Fibroblast of skin of abdomen (primary cell): ENCODE measurements at regions not wholly inside any gene's neighbourhood (a gene's known extent, or its start where the extent isn't known, plus 50 kb on each side); places are given as distances from the start of the nearest gene placed in this dataset.
"Not testable (repeated sequence)": the region's sequence is repeated elsewhere in the genome, so short reads cannot be mapped to it uniquely, and the experiment has no call there.

Experiments
- DNase-seq: peaks from one replicate; pipeline ENCODE4 v3.0.0-alpha.2; 2013

- DNase-seq, result not testable (repeated sequence)
Observed at GRCh38 chr6:57989520-57990080, 672.2 kb downstream of the PRIM2 start.

GRCh38 chr6:57998858-57999619, 681.6 kb downstream of the PRIM2 start:
- DNase-seq, result not testable (repeated sequence)

GRCh38 chr6:58000233-58000632, 682.8 kb downstream of the PRIM2 start:
- DNase-seq, result not testable (repeated sequence)

GRCh38 chr6:58003417-58004167, 686.2 kb downstream of the PRIM2 start:
- not testable (repeated sequence) for DNase-seq

GRCh38 chr6:58007334-58008000, 690.0 kb downstream of the PRIM2 start:
- DNase-seq, result not testable (repeated sequence)

- not testable (repeated sequence) for DNase-seq
Observed at GRCh38 chr6:58008001-58008335, 690.5 kb downstream of the PRIM2 start.

- DNase-seq, result not testable (repeated sequence)
Observed at GRCh38 chr6:58011954-58012600, 694.6 kb downstream of the PRIM2 start.

GRCh38 chr6:58016614-58017013, 699.2 kb downstream of the PRIM2 start:
- not testable (repeated sequence) for DNase-seq

GRCh38 chr6:58028188-58028587, 710.8 kb downstream of the PRIM2 start:
- DNase-seq, result not testable (repeated sequence)

GRCh38 chr6:58038213-58038612, 720.8 kb downstream of the PRIM2 start:
- DNase-seq, result not testable (repeated sequence)

GRCh38 chr6:58046584-58046983, 729.2 kb downstream of the PRIM2 start:
- DNase-seq, result not testable (repeated sequence)

GRCh38 chr6:58047389-58047788, 730.0 kb downstream of the PRIM2 start:
- not testable (repeated sequence) for DNase-seq

GRCh38 chr6:58047865-58048264, 730.4 kb downstream of the PRIM2 start:
- DNase-seq, result not testable (repeated sequence)

- DNase-seq, result not testable (repeated sequence)
Observed at GRCh38 chr6:58055465-58056176, 738.2 kb downstream of the PRIM2 start.

- peak; percentile 7 for DNase-seq
Observed at GRCh38 chr6:58059701-58060100, 742.3 kb downstream of the PRIM2 start.

- DNase-seq, result not testable (repeated sequence)
Observed at GRCh38 chr6:58063542-58063941, 746.1 kb downstream of the PRIM2 start.

- DNase-seq, result not testable (repeated sequence)
Observed at GRCh38 chr6:58067867-58068548, 750.6 kb downstream of the PRIM2 start.

GRCh38 chr6:58073263-58073662, 755.8 kb downstream of the PRIM2 start:
- no peak for DNase-seq

GRCh38 chr6:58090067-58090466, 772.6 kb downstream of the PRIM2 start:
- DNase-seq, result not testable (repeated sequence)

- not testable (repeated sequence) for DNase-seq
Observed at GRCh38 chr6:58097251-58097650, 779.8 kb downstream of the PRIM2 start.

- DNase-seq, result no peak
Observed at GRCh38 chr6:58113960-58114359, 796.5 kb downstream of the PRIM2 start.
